CD4-positive, alpha-beta T cell treated with Interleukin-6 at 100 ng/mL for 8 hours (primary cell): ENCODE measurements at regions not wholly inside any gene's neighbourhood (a gene's known extent, or its start where the extent isn't known, plus 50 kb on each side); places are given as distances from the start of the nearest gene placed in this dataset.
"Not testable (repeated sequence)": the region's sequence is repeated elsewhere in the genome, so short reads cannot be mapped to it uniquely, and the experiment has no call there.

Source experiments
- DNase-seq: peaks from one replicate; pipeline ENCODE4 v3.0.0-alpha.2; 2020; ENCODE audit warnings: mixed read lengths, low spot score

GRCh38 chr4:85165808-85166207 is 199.3 kb upstream of the WDFY3 start:
- no peak for DNase-seq

GRCh38 chr4:85166318-85166717 is 199.8 kb upstream of the WDFY3 start:
- no peak for DNase-seq

- DNase-seq = no peak
These were observed 201.8 kb upstream of the WDFY3 start for GRCh38 chr4:85168234-85168834.

- no peak for DNase-seq
These were observed 203.8 kb upstream of the WDFY3 start for GRCh38 chr4:85170241-85170640.

GRCh38 chr4:85175190-85175589 is 208.7 kb upstream of the WDFY3 start:
- DNase-seq = no peak

- no peak for DNase-seq
These were observed 210.6 kb upstream of the WDFY3 start for GRCh38 chr4:85177092-85177491.

GRCh38 chr4:85177679-85178078 is 211.2 kb upstream of the WDFY3 start:
- no peak for DNase-seq

- DNase-seq = no peak
These were observed 214.0 kb upstream of the WDFY3 start for GRCh38 chr4:85180533-85180932.

GRCh38 chr4:85187106-85187505 is 220.6 kb upstream of the WDFY3 start:
- DNase-seq = no peak

- DNase-seq = not testable (repeated sequence)
These were observed 229.5 kb upstream of the WDFY3 start for GRCh38 chr4:85196015-85196414.

- DNase-seq = no peak
These were observed 233.6 kb upstream of the WDFY3 start for GRCh38 chr4:85200106-85200505.

GRCh38 chr4:85209161-85209560 is 242.7 kb upstream of the WDFY3 start:
- no peak for DNase-seq

- no peak for DNase-seq
These were observed 243.9 kb upstream of the WDFY3 start for GRCh38 chr4:85210353-85210752.

- not testable (repeated sequence) for DNase-seq
These were observed 250.1 kb upstream of the WDFY3 start for GRCh38 chr4:85216571-85216970.

- no peak for DNase-seq
These were observed 252.3 kb upstream of the WDFY3 start for GRCh38 chr4:85218756-85219155.

- DNase-seq = no peak
These were observed 253.3 kb upstream of the ARHGAP24 start for GRCh38 chr4:85221606-85222005.

- no peak for DNase-seq
These were observed 252.4 kb upstream of the ARHGAP24 start for GRCh38 chr4:85222561-85222960.

- DNase-seq = no peak
These were observed 246.7 kb upstream of the ARHGAP24 start for GRCh38 chr4:85228264-85228663.

GRCh38 chr4:85233516-85233915 is 241.4 kb upstream of the ARHGAP24 start:
- no peak for DNase-seq

GRCh38 chr4:85243857-85244256 is 231.1 kb upstream of the ARHGAP24 start:
- no peak for DNase-seq

- no peak for DNase-seq
These were observed 230.3 kb upstream of the ARHGAP24 start for GRCh38 chr4:85244638-85245037.

- DNase-seq = no peak
These were observed 228.9 kb upstream of the ARHGAP24 start for GRCh38 chr4:85246055-85246454.

- DNase-seq = no peak
These were observed 224.1 kb upstream of the ARHGAP24 start for GRCh38 chr4:85250852-85251251.

GRCh38 chr4:85257817-85258370 is 217.1 kb upstream of the ARHGAP24 start:
- no peak for DNase-seq
